Upper lobe of left lung (tissue), 4 donors: ENCODE measurements at regions not wholly inside any gene's neighbourhood (a gene's known extent, or its start where the extent isn't known, plus 50 kb on each side); places are given as distances from the start of the nearest gene placed in this dataset.

Source experiments
- POLR2A ChIP-seq, 4 donors: fragments of 450-650 bp; IDR thresholded peaks; one replicate each; pipeline ENCODE4 v1.5.1; 2016 to 2017; ENCODE audit warnings: antibody characterized with exemption in 4 of 4, mild to moderate bottlenecking in 2 of 4
- TF ChIP-seq, protein P1 (sequence below), 6 experiments: fragments of 450-650 bp in 4 of 6; fragments of 200-600 bp in 2 of 6; sonication (generic) in 2 of 6; IDR thresholded peaks; one replicate each; pipeline ENCODE4 v1.5.1; 2016 to 2019; ENCODE audit warnings: antibody characterized with exemption in 6 of 6

DNA sequence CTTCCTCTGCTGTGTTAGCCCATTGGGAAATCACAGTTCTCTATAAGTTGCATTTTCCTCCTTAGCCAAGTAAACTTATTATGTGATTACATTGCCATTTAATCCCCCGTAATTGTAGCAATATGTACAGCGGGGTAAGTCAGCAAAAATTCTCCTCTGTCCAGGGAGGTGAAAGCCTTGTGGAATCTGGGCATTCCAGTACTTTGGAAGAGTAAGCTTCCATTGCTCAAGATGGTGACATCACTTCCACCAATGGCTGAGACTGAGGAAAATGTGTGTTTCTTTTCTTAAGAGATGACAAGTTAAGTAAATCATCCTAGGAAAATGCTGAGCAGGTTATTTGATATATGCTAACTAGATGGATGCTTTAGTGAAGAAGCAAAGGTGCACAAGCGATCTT lies 436.7 kb downstream of the CETN3 start:
- TF ChIP-seq, protein P1, sequence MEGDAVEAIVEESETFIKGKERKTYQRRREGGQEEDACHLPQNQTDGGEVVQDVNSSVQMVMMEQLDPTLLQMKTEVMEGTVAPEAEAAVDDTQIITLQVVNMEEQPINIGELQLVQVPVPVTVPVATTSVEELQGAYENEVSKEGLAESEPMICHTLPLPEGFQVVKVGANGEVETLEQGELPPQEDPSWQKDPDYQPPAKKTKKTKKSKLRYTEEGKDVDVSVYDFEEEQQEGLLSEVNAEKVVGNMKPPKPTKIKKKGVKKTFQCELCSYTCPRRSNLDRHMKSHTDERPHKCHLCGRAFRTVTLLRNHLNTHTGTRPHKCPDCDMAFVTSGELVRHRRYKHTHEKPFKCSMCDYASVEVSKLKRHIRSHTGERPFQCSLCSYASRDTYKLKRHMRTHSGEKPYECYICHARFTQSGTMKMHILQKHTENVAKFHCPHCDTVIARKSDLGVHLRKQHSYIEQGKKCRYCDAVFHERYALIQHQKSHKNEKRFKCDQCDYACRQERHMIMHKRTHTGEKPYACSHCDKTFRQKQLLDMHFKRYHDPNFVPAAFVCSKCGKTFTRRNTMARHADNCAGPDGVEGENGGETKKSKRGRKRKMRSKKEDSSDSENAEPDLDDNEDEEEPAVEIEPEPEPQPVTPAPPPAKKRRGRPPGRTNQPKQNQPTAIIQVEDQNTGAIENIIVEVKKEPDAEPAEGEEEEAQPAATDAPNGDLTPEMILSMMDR (IDR thresholded peaks at IDR 0.05): no peak
- TF ChIP-seq POLR2A (IDR thresholded peaks at IDR 0.05): no peak
